ENCODE measurements at regions not wholly inside any gene's neighbourhood (a gene's known extent, or its start where the extent isn't known, plus 50 kb on each side); places are given as distances from the start of the nearest gene placed in this dataset.

DNA sequence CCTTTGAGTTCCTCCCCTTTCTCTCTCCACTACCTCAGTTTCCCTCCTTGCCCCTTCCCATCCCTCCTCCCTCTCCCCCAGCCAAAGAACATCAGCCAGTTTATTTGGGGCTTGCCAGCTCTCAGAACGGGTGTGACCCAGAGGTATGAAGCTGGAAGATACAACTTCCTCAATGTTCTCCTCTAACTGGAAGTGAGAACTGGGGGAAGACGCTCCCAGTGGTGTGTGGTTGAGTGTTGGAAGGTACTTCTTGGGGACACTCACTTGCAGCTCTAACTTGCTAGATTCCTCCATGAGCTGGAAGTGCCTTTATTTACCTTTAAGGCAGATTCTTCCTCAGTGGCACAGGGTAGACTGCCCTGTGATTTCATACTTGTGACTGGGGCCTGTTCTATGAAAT is 110.5 kb upstream of the HABP2 start:
- H3K4me3 ChIP-seq (replicated peaks; ENCODE audit: insufficient read depth, low read length) = no peak overlapping the region
- DNase-seq (ENCODE audit: low read depth in 1 of 2, low spot score in 1 of 2) = no peak
- TF ChIP-seq, protein P1, sequence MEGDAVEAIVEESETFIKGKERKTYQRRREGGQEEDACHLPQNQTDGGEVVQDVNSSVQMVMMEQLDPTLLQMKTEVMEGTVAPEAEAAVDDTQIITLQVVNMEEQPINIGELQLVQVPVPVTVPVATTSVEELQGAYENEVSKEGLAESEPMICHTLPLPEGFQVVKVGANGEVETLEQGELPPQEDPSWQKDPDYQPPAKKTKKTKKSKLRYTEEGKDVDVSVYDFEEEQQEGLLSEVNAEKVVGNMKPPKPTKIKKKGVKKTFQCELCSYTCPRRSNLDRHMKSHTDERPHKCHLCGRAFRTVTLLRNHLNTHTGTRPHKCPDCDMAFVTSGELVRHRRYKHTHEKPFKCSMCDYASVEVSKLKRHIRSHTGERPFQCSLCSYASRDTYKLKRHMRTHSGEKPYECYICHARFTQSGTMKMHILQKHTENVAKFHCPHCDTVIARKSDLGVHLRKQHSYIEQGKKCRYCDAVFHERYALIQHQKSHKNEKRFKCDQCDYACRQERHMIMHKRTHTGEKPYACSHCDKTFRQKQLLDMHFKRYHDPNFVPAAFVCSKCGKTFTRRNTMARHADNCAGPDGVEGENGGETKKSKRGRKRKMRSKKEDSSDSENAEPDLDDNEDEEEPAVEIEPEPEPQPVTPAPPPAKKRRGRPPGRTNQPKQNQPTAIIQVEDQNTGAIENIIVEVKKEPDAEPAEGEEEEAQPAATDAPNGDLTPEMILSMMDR (IDR thresholded peaks at IDR 0.05; ENCODE audit: insufficient read depth, low read length) = no peak
- no peak for TF ChIP-seq POLR2AphosphoS5 (IDR thresholded peaks at IDR 0.05; ENCODE audit: low read depth)
- no peak for TF ChIP-seq GABPA (IDR thresholded peaks at IDR 0.05; ENCODE audit: low read depth)
- TF ChIP-seq, protein P2, sequence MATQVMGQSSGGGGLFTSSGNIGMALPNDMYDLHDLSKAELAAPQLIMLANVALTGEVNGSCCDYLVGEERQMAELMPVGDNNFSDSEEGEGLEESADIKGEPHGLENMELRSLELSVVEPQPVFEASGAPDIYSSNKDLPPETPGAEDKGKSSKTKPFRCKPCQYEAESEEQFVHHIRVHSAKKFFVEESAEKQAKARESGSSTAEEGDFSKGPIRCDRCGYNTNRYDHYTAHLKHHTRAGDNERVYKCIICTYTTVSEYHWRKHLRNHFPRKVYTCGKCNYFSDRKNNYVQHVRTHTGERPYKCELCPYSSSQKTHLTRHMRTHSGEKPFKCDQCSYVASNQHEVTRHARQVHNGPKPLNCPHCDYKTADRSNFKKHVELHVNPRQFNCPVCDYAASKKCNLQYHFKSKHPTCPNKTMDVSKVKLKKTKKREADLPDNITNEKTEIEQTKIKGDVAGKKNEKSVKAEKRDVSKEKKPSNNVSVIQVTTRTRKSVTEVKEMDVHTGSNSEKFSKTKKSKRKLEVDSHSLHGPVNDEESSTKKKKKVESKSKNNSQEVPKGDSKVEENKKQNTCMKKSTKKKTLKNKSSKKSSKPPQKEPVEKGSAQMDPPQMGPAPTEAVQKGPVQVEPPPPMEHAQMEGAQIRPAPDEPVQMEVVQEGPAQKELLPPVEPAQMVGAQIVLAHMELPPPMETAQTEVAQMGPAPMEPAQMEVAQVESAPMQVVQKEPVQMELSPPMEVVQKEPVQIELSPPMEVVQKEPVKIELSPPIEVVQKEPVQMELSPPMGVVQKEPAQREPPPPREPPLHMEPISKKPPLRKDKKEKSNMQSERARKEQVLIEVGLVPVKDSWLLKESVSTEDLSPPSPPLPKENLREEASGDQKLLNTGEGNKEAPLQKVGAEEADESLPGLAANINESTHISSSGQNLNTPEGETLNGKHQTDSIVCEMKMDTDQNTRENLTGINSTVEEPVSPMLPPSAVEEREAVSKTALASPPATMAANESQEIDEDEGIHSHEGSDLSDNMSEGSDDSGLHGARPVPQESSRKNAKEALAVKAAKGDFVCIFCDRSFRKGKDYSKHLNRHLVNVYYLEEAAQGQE (IDR thresholded peaks at IDR 0.05; ENCODE audit: insufficient replicate concordance, low read depth) = no peak
- H3K27ac ChIP-seq (replicated peaks) = no peak overlapping the region
- H3K27me3 ChIP-seq (ENCODE audit: insufficient read depth, poor library complexity, severe bottlenecking) = no peaks in the 10 kb centered on the region

- Histone ChIP-seq H3K27ac (replicated peaks) (no peak overlapping the region), H3K27me3 (ENCODE audit: insufficient read depth, poor library complexity, severe bottlenecking) (no peaks in the 10 kb centered on the region), H3K4me3 (replicated peaks; ENCODE audit: insufficient read depth, low read length) (no peak overlapping the region)
- no peak for DNase-seq (ENCODE audit: low read depth in 1 of 2, low spot score in 1 of 2)
- TF ChIP-seq, protein P2 (IDR thresholded peaks at IDR 0.05; ENCODE audit: insufficient replicate concordance, low read depth) = no peak
- TF ChIP-seq GABPA (IDR thresholded peaks at IDR 0.05; ENCODE audit: low read depth) = no peak
- no peak for TF ChIP-seq SPI1 (IDR thresholded peaks at IDR 0.05; ENCODE audit: borderline replicate concordance, low read depth)
- no peak for TF ChIP-seq POLR2AphosphoS5 (IDR thresholded peaks at IDR 0.05; ENCODE audit: low read depth)
- TF ChIP-seq, protein P1 (IDR thresholded peaks at IDR 0.05; ENCODE audit: insufficient read depth, low read length) = no peak
Measured at GRCh38 chr10:113443141-113443925, 109.5 kb upstream of the HABP2 start.

GRCh38 chr10:113444766-113445365 is 108.0 kb upstream of the HABP2 start:
- Histone ChIP-seq H3K27me3 (ENCODE audit: insufficient read depth, poor library complexity, severe bottlenecking) (no peaks in the 10 kb centered on the region), H3K27ac (replicated peaks) (no peak overlapping the region), H3K4me3 (replicated peaks; ENCODE audit: insufficient read depth, low read length) (no peak overlapping the region)
- DNase-seq (ENCODE audit: low read depth in 1 of 2, low spot score in 1 of 2) = no peak
- TF ChIP-seq, protein P1 (IDR thresholded peaks at IDR 0.05; ENCODE audit: insufficient read depth, low read length) = no peak
- TF ChIP-seq SPI1 (IDR thresholded peaks at IDR 0.05; ENCODE audit: borderline replicate concordance, low read depth) = no peak
- TF ChIP-seq, protein P2 (IDR thresholded peaks at IDR 0.05; ENCODE audit: insufficient replicate concordance, low read depth) = no peak
- no peak for TF ChIP-seq GABPA (IDR thresholded peaks at IDR 0.05; ENCODE audit: low read depth)
- no peak for TF ChIP-seq POLR2AphosphoS5 (IDR thresholded peaks at IDR 0.05; ENCODE audit: low read depth)

Measured in HL-60 (cell line).